ENCODE measurements at regions not wholly inside any gene's neighbourhood (a gene's known extent, or its start where the extent isn't known, plus 50 kb on each side); places are given as distances from the start of the nearest gene placed in this dataset.

- DNase-seq: no peak
- H3K27me3 Mint-ChIP-seq: peaks cover 27% of the 10 kb centered on the region
- peaks cover under 1% of the 10 kb centered on the region for H3K9me3 Mint-ChIP-seq
- POLR2A ChIA-PET: no interaction called here
- no peak overlapping the region for H3K4me3 Mint-ChIP-seq
- peaks cover 6% of the 10 kb centered on the region for H3K4me1 Mint-ChIP-seq
- H3K36me3 Mint-ChIP-seq (ENCODE audit: low read depth): peaks cover 3% of the 10 kb centered on the region
- CTCF ChIA-PET: no interaction called here
- no peak overlapping the region for H3K27ac Mint-ChIP-seq
These were observed 224.6 kb upstream of the RAB4A start for GRCh38 chr1:229046251-229046853.

GRCh38 chr1:229047161-229047839 lies 223.6 kb upstream of the RAB4A start:
- ChIA-PET CTCF (no interaction called here), POLR2A (no interaction called here)
- H3K27ac Mint-ChIP-seq: no peak overlapping the region
- no peak overlapping the region for H3K4me3 Mint-ChIP-seq
- peaks cover 10% of the 10 kb centered on the region for H3K4me1 Mint-ChIP-seq
- peaks cover 4% of the 10 kb centered on the region for H3K9me3 Mint-ChIP-seq
- peaks cover 27% of the 10 kb centered on the region for H3K27me3 Mint-ChIP-seq
- no peak for DNase-seq
- H3K36me3 Mint-ChIP-seq (ENCODE audit: low read depth): peaks cover 3% of the 10 kb centered on the region

- peaks cover 4% of the 10 kb centered on the region for H3K9me3 Mint-ChIP-seq
- H3K36me3 Mint-ChIP-seq (ENCODE audit: low read depth): peaks cover 3% of the 10 kb centered on the region
- ChIA-PET POLR2A (interaction anchor here (0.8 kb wide), 1 partner anchor 13 kb away, joined by 3 read pairs; no protein-coding TSS in a partner anchor), CTCF (no interaction called here)
- no peak overlapping the region for H3K4me3 Mint-ChIP-seq
- peaks cover 25% of the 10 kb centered on the region for H3K27me3 Mint-ChIP-seq
- DNase-seq: no peak
- no peak overlapping the region for H3K27ac Mint-ChIP-seq
- H3K4me1 Mint-ChIP-seq: peaks cover 10% of the 10 kb centered on the region
These were observed 222.9 kb upstream of the RAB4A start for GRCh38 chr1:229047840-229048620.

GRCh38 chr1:229048896-229049295 lies 222.0 kb upstream of the RAB4A start:
- Mint-ChIP-seq H3K36me3 (ENCODE audit: low read depth) (peaks cover 3% of the 10 kb centered on the region), H3K9me3 (peaks cover 4% of the 10 kb centered on the region), H3K4me1 (peaks cover 10% of the 10 kb centered on the region), H3K27me3 (peaks cover 19% of the 10 kb centered on the region), H3K4me3 (no peak overlapping the region), H3K27ac (no peak overlapping the region)
- ChIA-PET CTCF (interaction anchor here (1.0 kb wide), 1 partner anchor 357 kb away, joined by 3 read pairs; no protein-coding TSS in a partner anchor), POLR2A (interaction anchor here (0.8 kb wide), 1 partner anchor 14 kb away, joined by 3 read pairs; no protein-coding TSS in a partner anchor)
- DNase-seq: no peak

DNA sequence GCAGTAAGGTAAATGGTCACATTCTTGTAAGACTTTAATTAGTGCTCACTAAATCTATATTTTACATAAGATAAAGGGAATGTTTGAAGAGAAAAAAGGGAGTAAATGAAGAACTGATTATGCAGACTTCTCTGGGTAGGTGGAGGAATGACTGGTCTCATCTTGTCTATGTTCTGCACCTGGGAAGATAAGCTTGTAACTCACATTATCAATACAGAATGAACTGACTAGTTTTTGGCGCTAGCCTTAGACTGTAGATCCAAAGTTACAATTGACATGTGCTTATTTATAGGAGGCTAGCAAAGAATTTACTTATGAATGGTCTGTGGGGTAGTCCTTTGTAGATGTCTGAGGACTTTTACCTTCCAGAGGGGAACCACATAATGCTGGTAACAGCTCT lies 214.9 kb upstream of the RAB4A start:
- POLR2A ChIA-PET: no interaction called here

GRCh38 chr1:229058111-229058561 lies 212.8 kb upstream of the RAB4A start:
- Mint-ChIP-seq H3K27me3 (peaks cover 2% of the 10 kb centered on the region), H3K4me3 (no peak overlapping the region), H3K9me3 (peaks cover 1% of the 10 kb centered on the region), H3K4me1 (peaks cover 36% of the 10 kb centered on the region), H3K36me3 (ENCODE audit: low read depth) (peaks cover 3% of the 10 kb centered on the region), H3K27ac (no peak overlapping the region)
- DNase-seq: peak; percentile 31
- POLR2A ChIA-PET: no interaction called here
- CTCF ChIA-PET: no interaction called here

More for the DNA sequence above, 214.9 kb upstream of the RAB4A start:
- H3K9me3 Mint-ChIP-seq: peaks cover 5% of the 10 kb centered on the region
- peaks cover 3% of the 10 kb centered on the region for H3K27me3 Mint-ChIP-seq
- no peak overlapping the region for H3K4me3 Mint-ChIP-seq
- CTCF ChIA-PET: no interaction called here
- peaks cover 3% of the 10 kb centered on the region for H3K36me3 Mint-ChIP-seq (ENCODE audit: low read depth)
- DNase-seq: no peak
- H3K27ac Mint-ChIP-seq: no peak overlapping the region
- H3K4me1 Mint-ChIP-seq: peaks cover 40% of the 10 kb centered on the region

- Mint-ChIP-seq H3K27ac (no peak overlapping the region), H3K27me3 (peaks cover 2% of the 10 kb centered on the region), H3K36me3 (ENCODE audit: low read depth) (peaks cover 3% of the 10 kb centered on the region), H3K4me3 (no peak overlapping the region), H3K9me3 (peaks cover 1% of the 10 kb centered on the region), H3K4me1 (peaks cover 36% of the 10 kb centered on the region)
- ChIA-PET POLR2A (no interaction called here), CTCF (no interaction called here)
- DNase-seq: no peak
These were observed 212.2 kb upstream of the RAB4A start for GRCh38 chr1:229058729-229059128.

GRCh38 chr1:229059671-229060539 lies 211.0 kb upstream of the RAB4A start:
- POLR2A ChIA-PET: interaction anchor here (1.2 to 1.6 kb wide), 2 partner anchors 24 to 31 kb away, joined by 3 to 4 read pairs; no protein-coding TSS in a partner anchor

DNA sequence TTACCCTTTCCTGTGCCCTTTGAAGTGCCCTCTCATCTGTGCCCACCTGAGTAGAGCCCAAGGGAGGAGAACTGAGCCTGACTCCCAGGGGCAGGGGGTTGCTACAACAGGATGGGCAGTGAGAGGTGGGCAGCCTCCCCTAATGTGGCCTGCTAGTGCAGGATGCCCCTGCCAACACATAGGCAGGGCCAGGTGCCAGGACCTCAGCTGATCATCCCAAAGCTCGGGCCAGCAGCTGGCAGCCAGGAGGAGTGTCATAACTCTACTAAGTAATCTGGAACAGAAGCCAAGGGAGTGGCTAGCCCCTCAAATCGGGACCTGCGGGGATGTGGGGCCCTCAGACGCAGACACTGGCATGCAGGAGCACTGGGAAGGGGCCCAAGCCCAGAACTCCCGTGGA lies 208.8 kb upstream of the RAB4A start:
- Mint-ChIP-seq H3K4me3 (no peak overlapping the region), H3K27me3 (peaks cover 7% of the 10 kb centered on the region), H3K4me1 (peaks cover 39% of the 10 kb centered on the region), H3K27ac (no peak overlapping the region), H3K9me3 (no peaks in the 10 kb centered on the region), H3K36me3 (ENCODE audit: low read depth) (peaks cover 3% of the 10 kb centered on the region)
- no peak for DNase-seq
- ChIA-PET POLR2A (no interaction called here), CTCF (interaction anchor here (0.6 kb wide), 1 partner anchor 123 kb away, joined by 5 read pairs; no protein-coding TSS in a partner anchor)

More at GRCh38 chr1:229059671-229060539, 211.0 kb upstream of the RAB4A start:
- CTCF ChIA-PET: no interaction called here
- Mint-ChIP-seq H3K27me3 (peaks cover 5% of the 10 kb centered on the region), H3K36me3 (ENCODE audit: low read depth) (peaks cover 3% of the 10 kb centered on the region), H3K9me3 (no peaks in the 10 kb centered on the region), H3K27ac (no peak overlapping the region), H3K4me3 (no peak overlapping the region), H3K4me1 (peaks cover 36% of the 10 kb centered on the region)
- no peak for DNase-seq

GRCh38 chr1:229063154-229063773 lies 207.6 kb upstream of the RAB4A start:
- no peak for DNase-seq
- Mint-ChIP-seq H3K27me3 (peaks cover 12% of the 10 kb centered on the region), H3K4me3 (no peak overlapping the region), H3K27ac (no peak overlapping the region), H3K36me3 (ENCODE audit: low read depth) (peaks cover 3% of the 10 kb centered on the region), H3K4me1 (peaks cover 39% of the 10 kb centered on the region), H3K9me3 (no peaks in the 10 kb centered on the region)
- CTCF ChIA-PET: no interaction called here
- POLR2A ChIA-PET: no interaction called here

DNA sequence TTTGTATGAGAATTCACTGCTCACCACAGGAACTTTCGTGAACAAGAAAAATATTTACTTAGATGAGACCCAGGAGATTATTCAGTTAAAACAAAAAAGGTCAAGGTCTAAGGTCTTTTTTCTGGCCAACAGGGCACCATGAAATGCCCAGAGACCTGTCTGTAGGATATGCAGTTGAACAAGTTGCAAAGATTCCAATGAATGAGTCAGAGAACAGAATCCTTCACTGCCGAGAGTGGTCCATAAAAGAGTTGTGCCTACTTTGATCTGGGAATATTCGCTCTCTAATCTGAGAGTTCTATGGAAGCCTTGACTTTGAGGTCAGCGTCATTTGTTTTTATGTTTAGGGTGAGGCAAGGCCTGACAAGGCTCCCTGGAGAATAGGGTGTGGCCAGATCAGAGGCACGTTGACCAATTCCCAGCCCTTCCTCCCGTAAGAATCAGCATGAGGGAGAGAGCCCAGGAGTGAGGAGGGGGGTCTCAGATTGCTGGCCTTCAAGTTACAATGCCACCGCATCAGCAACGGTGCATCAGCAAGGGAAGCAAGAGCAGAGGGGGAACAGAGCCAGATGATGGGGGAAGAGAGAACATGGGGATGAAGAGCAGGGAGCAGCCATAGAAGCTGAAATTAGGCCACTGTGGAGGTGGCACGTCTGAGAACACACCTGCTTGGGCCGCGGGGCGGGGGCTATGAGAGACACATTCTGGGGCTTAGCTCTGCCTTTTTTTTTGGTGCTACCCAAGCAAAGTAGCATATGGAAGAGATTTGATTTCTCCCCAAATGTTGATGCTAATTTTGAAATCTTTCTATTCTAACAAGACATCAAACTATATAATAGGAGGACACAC lies 206.4 kb upstream of the RAB4A start:
- ChIA-PET CTCF (no interaction called here), POLR2A (no interaction called here)
- no peaks in the 10 kb centered on the region for H3K9me3 Mint-ChIP-seq
- H3K4me3 Mint-ChIP-seq: no peak overlapping the region
- H3K27me3 Mint-ChIP-seq: peaks cover 12% of the 10 kb centered on the region
- no peak overlapping the region for H3K27ac Mint-ChIP-seq
- peaks cover 3% of the 10 kb centered on the region for H3K36me3 Mint-ChIP-seq (ENCODE audit: low read depth)
- H3K4me1 Mint-ChIP-seq: peaks cover 37% of the 10 kb centered on the region
- no peak for DNase-seq

DNA sequence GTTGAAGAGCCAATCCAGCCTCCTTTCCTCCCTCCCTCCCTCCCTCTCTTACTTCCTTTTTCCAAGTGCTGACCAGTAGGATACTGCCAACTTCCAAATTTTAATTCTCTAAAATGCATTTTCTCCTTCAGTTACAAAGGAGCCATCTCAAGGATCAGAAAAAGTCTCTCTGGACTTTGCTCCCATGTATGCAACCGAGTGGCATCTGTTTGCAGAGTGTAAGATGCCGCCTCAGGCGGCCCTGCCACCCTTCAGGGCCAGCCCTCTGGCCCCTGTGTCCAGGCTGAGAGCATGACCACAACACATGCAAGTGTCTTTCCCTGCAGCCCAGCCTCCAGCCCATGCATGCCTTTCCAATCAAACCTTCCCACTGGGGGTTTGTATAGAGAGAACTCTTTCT lies 205.3 kb upstream of the RAB4A start:
- no peak overlapping the region for H3K4me3 Mint-ChIP-seq
- no peak overlapping the region for H3K27ac Mint-ChIP-seq
- H3K36me3 Mint-ChIP-seq (ENCODE audit: low read depth): no peaks in the 10 kb centered on the region
- no peak for DNase-seq
- POLR2A ChIA-PET: no interaction called here
- H3K27me3 Mint-ChIP-seq: peaks cover 11% of the 10 kb centered on the region
- no peaks in the 10 kb centered on the region for H3K9me3 Mint-ChIP-seq
- H3K4me1 Mint-ChIP-seq: peaks cover 26% of the 10 kb centered on the region
- CTCF ChIA-PET: no interaction called here

Measured in activated CD4-positive, alpha-beta memory T cell treated with anti-CD3 and anti-CD28 coated beads, Interleukin-2, amount 10 ng/mL, durations not matched to agents 7 days and 5 days (primary cell).